NT2/D1 (cell line): ENCODE measurements at regions not wholly inside any gene's neighbourhood (a gene's known extent, or its start where the extent isn't known, plus 50 kb on each side); places are given as distances from the start of the nearest gene placed in this dataset.

Experiments
- SUZ12 ChIP-seq: IDR thresholded peaks from 2 replicates; pipeline ENCODE4 v1.6.1; 2011; ENCODE audit not compliant: insufficient read length, insufficient read depth; ENCODE audit errors: extremely low read depth
- YY1 ChIP-seq: IDR thresholded peaks from 2 replicates; pipeline ENCODE4 v1.6.1; 2011; ENCODE audit not compliant: insufficient read length, insufficient read depth
- ZNF274 ChIP-seq: IDR thresholded peaks from 2 replicates; pipeline ENCODE4 v1.6.1; 2011; ENCODE audit warnings: mild to moderate bottlenecking, low read depth, low read length

GRCh38 chr5:5965132-5965531, 413.2 kb downstream of the MED10 start:
- TF ChIP-seq ZNF274 (no peak), YY1 (no peak), SUZ12 (no peak)
